ENCODE measurements at regions not wholly inside any gene's neighbourhood (a gene's known extent, or its start where the extent isn't known, plus 50 kb on each side); places are given as distances from the start of the nearest gene placed in this dataset.

- no peak for DNase-seq
- no peaks in the 10 kb centered on the region for H3K27me3 ChIP-seq
- TF ChIP-seq EP300 (IDR thresholded peaks at IDR 0.05) (no peak), POLR2A (IDR thresholded peaks at IDR 0.05) (no peak)
- TF ChIP-seq, protein P1, sequence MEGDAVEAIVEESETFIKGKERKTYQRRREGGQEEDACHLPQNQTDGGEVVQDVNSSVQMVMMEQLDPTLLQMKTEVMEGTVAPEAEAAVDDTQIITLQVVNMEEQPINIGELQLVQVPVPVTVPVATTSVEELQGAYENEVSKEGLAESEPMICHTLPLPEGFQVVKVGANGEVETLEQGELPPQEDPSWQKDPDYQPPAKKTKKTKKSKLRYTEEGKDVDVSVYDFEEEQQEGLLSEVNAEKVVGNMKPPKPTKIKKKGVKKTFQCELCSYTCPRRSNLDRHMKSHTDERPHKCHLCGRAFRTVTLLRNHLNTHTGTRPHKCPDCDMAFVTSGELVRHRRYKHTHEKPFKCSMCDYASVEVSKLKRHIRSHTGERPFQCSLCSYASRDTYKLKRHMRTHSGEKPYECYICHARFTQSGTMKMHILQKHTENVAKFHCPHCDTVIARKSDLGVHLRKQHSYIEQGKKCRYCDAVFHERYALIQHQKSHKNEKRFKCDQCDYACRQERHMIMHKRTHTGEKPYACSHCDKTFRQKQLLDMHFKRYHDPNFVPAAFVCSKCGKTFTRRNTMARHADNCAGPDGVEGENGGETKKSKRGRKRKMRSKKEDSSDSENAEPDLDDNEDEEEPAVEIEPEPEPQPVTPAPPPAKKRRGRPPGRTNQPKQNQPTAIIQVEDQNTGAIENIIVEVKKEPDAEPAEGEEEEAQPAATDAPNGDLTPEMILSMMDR (IDR thresholded peaks at IDR 0.05): no peak
- intact Hi-C loops (cut with DNase I): loop anchor here in 1 of 4 donors (10.0 kb wide), 1 partner anchor 305 kb away; no protein-coding TSS in a partner anchor
- WGBS, 3 donors: 73 to 77% (median 77%) methylated on average over 22 of the region's 22 CpGs
- no peaks in the 10 kb centered on the region for H3K36me3 ChIP-seq
- H3K9me3 ChIP-seq: no peaks in the 10 kb centered on the region
- no peak overlapping the region for H3K4me3 ChIP-seq
- no peak overlapping the region for H3K27ac ChIP-seq
- H3K4me1 ChIP-seq (ENCODE audit: insufficient read depth): no peaks in the 10 kb centered on the region
These were observed 52.1 kb upstream of the ETV3 start for GRCh38 chr1:157189986-157190982.

GRCh38 chr1:157189096-157189495, 50.9 kb upstream of the ETV3 start:
- intact Hi-C loops (cut with DNase I): no loop called here
- H3K27me3 ChIP-seq: no peaks in the 10 kb centered on the region
- 49 to 59% (median 53%) methylated on average over 4 of the region's 4 CpGs for WGBS, 3 donors
- H3K4me1 ChIP-seq (ENCODE audit: insufficient read depth): no peaks in the 10 kb centered on the region
- H3K27ac ChIP-seq: no peak overlapping the region
- no peak for DNase-seq
- TF ChIP-seq, protein P1 (IDR thresholded peaks at IDR 0.05): no peak
- TF ChIP-seq POLR2A (IDR thresholded peaks at IDR 0.05): no peak
- TF ChIP-seq EP300 (IDR thresholded peaks at IDR 0.05): no peak
- H3K36me3 ChIP-seq: no peaks in the 10 kb centered on the region
- no peak overlapping the region for H3K4me3 ChIP-seq
- H3K9me3 ChIP-seq: no peaks in the 10 kb centered on the region
